CMK (cell line): ENCODE measurements at regions not wholly inside any gene's neighbourhood (a gene's known extent, or its start where the extent isn't known, plus 50 kb on each side); places are given as distances from the start of the nearest gene placed in this dataset.
A peak's percentile ranks its signal among the peaks of the same experiment; 100 is the strongest.

Source experiments
- DNase-seq: peaks from one replicate; pipeline ENCODE4 v3.0.0-alpha.2; 2010; ENCODE audit warnings: low read depth

GRCh38 chr5:154107010-154107409 lies 68.2 kb downstream of the MFAP3 start:
- DNase-seq = no peak

DNA sequence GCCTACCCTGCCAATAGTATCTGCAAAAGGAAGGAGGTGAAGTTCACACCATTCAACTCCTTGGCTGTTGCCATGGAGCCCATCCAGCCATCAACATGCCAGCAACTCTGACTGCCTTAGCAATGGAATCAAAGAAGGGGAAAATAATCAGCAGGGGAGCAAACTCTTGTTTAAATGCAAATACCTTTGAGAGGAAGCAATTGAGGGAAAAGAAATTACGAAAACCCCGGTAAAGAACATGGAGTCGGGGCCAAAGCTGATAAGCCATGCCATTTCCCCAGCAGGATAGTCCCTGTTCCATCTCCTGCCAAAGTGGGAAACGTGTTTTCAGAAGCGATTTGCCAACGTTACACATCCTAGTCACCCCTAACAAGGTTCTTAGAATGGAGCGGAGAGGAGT lies 69.0 kb downstream of the MFAP3 start:
- DNase-seq = no peak

- no peak for DNase-seq
These were observed 70.8 kb downstream of the MFAP3 start for GRCh38 chr5:154109416-154110106.

GRCh38 chr5:154110107-154110453 lies 71.3 kb downstream of the MFAP3 start:
- no peak for DNase-seq

DNA sequence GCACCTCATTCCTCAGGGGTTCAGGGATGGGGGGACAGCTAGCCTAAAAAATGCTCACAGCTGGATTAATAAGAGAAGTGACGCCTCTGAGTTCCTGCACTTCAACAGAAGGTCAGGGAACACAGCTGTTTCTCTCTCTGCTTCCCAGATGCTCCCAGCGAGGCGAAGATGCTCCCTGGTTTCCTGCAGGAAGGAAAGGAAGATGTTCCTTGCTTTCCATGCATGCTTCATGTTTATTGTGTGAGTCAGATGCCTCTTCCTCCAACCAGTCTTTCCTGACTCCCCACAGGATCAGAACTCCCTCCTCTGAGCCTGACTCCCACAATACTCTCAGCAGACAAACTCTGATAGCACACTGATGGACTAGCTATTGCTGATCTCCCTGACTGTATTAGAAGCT lies 71.9 kb downstream of the MFAP3 start:
- DNase-seq = no peak

DNA sequence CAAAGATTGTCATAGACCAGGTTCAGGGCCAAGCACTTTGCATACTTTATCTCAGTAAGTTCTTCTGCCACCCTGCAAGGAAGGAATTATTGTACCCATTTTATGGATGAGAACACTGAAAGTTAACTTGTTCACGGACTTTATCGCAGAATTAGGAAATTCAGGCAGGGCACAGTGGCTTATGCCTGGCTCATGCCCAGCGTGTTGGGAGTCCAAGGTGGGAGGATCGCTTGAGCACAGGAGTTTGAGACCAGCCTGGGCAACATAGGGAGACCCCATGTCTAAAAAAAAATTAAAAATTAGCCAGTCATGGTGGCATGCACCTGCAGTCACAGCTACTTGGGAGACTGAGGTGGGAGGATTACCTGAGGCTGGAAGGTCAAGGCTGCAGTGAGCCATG lies 72.4 kb downstream of the MFAP3 start:
- no peak for DNase-seq

DNA sequence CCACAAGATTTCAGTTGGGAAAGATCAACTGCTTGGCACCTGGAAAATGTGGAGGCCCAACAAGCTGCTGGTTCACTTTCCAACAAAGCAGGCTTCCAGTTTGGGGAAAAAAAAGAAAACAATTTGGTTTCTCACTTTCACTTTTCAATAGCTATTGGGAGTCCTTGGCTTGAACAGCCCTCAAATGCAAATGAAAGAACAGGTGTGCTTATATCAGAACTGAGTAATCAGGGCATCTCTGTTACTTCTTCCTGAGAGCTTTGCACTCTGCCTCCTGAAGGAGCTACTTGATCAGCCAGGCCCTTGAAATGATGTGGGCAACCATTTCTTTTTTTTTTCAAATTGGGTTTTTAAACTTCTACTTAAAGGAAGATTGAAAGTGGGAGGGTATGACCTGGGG lies 73.5 kb downstream of the MFAP3 start:
- no peak for DNase-seq

- DNase-seq = no peak
These were observed 75.2 kb upstream of the GALNT10 start for GRCh38 chr5:154115291-154115690.

GRCh38 chr5:154117050-154117449 lies 73.5 kb upstream of the GALNT10 start:
- DNase-seq = no peak

DNA sequence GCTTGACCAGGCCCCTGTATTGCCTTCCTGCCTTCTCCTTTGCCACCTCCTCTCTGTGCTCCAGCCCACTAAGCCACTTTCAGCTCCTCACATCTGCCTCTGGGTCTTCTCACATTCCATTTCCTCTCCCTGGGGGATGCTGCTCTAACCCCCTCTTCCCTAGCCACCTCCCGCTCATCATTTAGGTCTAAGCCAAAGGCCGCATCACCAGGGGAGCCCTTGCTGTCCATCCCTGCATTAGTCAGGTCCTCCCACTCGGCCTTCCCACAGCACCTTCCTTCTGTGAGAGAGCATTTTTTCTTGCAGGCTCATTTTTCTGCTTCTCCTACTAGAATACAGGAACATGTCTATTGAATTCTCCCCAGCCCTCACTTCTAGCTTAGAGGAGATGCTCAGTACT lies 72.6 kb upstream of the GALNT10 start:
- no peak for DNase-seq

DNA sequence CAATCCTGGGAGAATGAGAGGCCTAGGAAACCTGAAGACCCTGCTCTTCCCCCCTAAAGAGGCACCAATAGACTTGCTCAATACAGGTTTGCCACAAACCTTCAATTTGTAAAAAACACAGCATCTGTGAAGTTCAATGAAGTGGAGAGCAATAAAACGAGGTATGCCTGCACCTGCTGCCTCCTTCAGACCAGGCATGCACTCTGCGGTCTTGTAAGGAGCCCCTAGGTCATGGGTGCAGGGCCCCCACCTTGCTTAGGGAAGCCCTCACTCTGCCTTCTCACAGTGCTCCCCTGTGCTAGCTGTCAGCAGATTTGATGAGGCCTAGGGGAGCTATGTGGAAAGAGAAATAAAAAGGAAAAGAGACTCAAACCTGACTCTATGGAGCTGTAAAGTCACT lies 72.1 kb upstream of the GALNT10 start:
- no peak for DNase-seq

GRCh38 chr5:154118893-154119336 lies 71.6 kb upstream of the GALNT10 start:
- no peak for DNase-seq

GRCh38 chr5:154129013-154129412 lies 61.5 kb upstream of the GALNT10 start:
- no peak for DNase-seq

DNA sequence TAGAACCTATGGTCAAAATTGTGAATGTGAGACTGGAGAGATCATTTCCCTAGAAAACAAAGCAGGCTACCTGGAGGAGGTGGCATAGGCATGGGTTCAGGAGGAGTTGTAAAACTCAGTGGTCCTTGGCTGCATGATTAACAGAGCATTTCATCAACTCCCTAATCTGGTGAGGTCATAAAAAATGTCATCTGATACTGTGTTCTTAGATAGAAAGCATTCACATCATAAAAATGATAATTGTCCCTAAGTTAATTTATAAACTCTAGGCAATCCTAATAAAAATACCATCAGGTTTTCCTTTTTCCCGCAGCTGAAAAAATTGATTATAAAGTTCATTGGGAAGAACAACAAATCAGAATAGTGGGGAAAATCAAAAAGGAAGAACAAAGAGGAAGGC lies 60.6 kb upstream of the GALNT10 start:
- DNase-seq = no peak

- DNase-seq = no peak
These were observed 58.7 kb upstream of the GALNT10 start for GRCh38 chr5:154131817-154132216.

DNA sequence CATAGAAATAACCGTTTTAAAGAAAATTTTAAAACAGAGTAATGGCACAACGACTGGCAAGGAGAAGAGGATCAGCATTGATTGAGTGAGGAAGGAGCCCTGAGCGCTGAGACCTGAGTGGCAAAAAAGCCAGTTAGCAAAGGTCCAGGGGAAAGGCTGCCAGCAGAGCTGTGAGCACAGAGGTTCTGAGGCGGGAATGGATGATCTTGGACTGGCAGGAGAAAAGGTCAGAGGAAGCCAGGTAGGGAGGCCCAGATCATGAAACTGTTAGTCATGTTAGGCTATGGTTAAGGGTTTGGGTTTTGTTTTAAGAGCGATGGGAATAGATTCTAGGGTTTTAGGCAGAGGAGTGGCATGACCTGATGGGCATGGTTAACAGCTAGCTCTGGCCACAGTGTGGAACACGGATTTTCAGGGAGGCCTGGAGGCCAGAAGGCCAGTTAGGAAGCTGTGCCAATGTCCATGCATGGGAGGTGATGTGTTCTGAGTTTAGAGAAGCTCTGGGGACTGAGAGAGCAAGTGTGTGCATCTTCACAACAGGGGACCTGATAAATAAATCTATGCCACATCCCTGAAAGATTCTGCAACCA lies 57.7 kb upstream of the GALNT10 start:
- DNase-seq = no peak

GRCh38 chr5:154133591-154133990 lies 56.9 kb upstream of the GALNT10 start:
- no peak for DNase-seq

DNA sequence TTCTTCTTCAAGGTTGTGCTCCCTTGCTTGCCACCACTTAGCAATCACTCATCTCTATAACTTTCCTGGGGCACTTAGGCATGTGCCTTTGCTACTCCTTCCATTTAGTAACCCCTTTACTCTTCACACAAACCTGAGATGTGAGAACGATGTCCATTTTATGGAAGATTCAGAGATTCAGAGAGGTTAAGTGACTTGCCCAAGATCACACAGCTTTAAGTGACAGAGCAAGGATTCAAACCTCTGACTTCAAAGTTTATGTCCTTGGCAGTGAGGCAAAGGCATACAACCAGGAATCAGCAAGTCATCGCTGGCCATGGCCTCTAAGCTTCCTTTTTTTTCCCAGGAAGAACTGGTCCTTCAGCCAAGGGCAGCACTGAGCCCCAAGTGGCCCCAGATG lies 56.0 kb upstream of the GALNT10 start:
- DNase-seq = no peak

DNA sequence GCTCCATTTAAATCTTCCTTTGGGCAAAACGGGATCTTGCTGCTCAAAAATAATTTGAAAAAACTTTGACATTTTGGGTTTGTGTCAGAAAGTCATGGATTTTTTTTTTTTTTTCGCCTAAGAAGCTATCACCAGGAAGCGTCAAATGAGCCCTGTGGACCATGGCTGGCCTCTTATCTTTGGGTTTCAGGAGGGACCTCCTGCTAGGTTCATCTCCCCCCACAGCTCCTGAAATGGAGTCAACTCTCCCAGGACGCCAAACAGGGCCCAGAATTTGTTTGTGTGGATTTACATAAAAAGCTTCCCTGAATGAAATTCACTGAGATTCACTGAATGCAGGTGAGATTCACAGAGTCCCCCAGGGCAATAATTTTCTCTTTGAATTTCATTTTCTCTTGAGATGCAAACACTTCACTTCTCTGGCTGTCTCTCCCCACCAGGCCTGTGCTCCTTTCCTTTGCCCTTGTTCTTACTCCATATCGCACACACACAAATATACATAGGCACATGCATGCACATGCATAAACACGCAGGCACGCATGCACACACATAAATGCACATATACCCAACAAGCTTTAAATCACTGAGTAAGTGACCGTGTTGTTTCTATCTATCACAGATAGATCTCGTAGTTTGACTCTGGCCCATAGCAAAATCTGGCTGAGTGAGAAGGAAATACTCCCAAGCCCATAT lies 55.3 kb upstream of the GALNT10 start:
- DNase-seq = peak; percentile 12

DNA sequence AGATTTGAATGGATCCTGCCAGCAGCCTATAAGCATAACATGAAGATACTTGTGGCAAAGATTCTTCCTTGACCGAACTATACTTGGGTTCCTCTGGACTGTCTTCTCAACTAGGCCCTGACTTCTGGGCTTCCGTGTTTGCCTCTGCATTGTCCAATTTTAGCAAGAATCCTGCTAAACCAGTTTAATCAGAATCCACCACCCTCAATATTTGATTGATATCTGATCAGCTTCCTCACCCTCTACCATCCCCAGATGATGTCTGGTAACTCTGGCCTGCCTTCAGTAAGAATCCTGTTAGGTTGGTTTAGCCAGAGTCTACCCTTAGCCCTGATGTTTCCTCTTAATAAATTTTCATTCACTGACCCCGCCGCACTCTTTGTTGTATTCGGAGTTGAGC lies 54.4 kb upstream of the GALNT10 start:
- no peak for DNase-seq

DNA sequence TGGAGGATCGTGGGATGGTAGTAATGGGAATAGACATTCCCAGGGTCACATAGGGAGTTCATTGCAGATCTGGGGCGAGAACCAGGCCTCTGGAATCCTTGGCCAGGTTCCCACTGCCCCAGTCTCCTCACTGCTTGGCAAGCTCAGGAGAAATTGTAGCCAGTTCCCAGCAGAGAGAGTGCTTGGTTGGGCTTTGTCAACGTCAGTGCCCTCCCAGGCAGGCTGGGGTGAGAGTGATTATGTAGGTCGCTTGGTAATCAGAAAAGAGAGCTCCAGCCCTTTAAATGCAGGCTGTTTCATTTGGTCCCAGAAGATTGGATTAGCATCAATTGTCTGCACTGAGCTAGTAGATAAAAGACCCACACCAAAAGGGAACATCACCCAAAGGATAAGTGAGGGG lies 51.8 kb upstream of the GALNT10 start:
- no peak for DNase-seq

DNA sequence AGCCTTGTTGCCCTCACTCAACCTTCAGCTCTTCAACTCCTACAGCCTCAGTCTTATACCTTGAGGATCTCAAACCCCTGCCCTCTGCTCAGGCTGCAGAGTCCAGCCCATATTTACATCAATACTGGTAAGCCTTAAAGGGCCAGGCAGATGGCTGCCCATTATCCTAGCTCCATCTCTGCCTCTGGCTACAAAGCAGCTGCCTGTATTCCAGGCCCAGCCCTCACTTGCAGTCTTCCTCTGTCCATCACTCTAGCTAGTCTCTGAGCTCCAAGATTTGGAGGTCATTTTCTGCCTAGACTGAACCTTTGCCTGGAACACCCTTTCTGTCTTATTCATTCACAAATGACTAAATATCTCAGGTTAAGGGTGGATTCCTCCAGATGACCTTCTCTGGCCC lies 50.2 kb upstream of the GALNT10 start:
- DNase-seq = no peak
